Sigmoid colon (tissue), 6 donors: ENCODE measurements at regions not wholly inside any gene's neighbourhood (a gene's known extent, or its start where the extent isn't known, plus 50 kb on each side); places are given as distances from the start of the nearest gene placed in this dataset.
"Not testable (repeated sequence)": the region's sequence is repeated elsewhere in the genome, so short reads cannot be mapped to it uniquely, and the experiment has no call there.

Experiments
- DNase-seq: peaks from one replicate; pipeline ENCODE4 v3.0.0-alpha.2; 2019
- H3K27ac ChIP-seq, 4 donors: fragments of 200-600 bp; sonication (generic); one replicate each; pipeline ENCODE4 v1.5.1; 2016 to 2019; ENCODE audit warnings: mild to moderate bottlenecking in 1 of 4
- H3K27me3 ChIP-seq, 3 donors: fragments of 200-600 bp; sonication (generic); one replicate each; pipeline ENCODE4 v1.5.1; 2019; ENCODE audit warnings: mild to moderate bottlenecking in 1 of 3
- H3K36me3 ChIP-seq, 4 donors: fragments of 200-600 bp; sonication (generic); one replicate each; pipeline ENCODE4 v1.5.1; 2016 to 2019
- H3K4me1 ChIP-seq, 4 donors: fragments of 200-600 bp; sonication (generic); one replicate each; pipeline ENCODE4 v1.5.1; 2017 to 2019
- H3K4me3 ChIP-seq, 4 donors: fragments of 200-600 bp; sonication (generic); one replicate each; pipeline ENCODE4 v1.5.1; 2017 to 2019; ENCODE audit warnings: mild to moderate bottlenecking in 2 of 4, moderate library complexity in 1 of 4
- H3K9me3 ChIP-seq, 4 donors: fragments of 200-600 bp in 3 of 4; sonication (generic) in 3 of 4; one replicate each; pipeline versions ENCODE4 v1.5.1 to v1.6.1; 2013 to 2019
- CTCF ChIP-seq, 4 experiments: fragments of 450-650 bp in 3 of 4; fragments of 200-600 bp in 1 of 4; IDR thresholded peaks; one replicate each; pipeline ENCODE4 v1.5.1; 2016 to 2019; ENCODE audit warnings: antibody characterized with exemption in 4 of 4, mild to moderate bottlenecking in 3 of 4, moderate library complexity in 2 of 4
- EP300 ChIP-seq, 4 donors: sonication (generic); formaldehyde crosslinking; IDR thresholded peaks; one replicate each; pipeline ENCODE4 v1.6.1; 2017; ENCODE audit warnings: antibody characterized with exemption in 4 of 4
- POLR2A ChIP-seq, 2 donors: fragments of 450-650 bp; IDR thresholded peaks; one replicate each; pipeline ENCODE4 v1.6.1; 2016; ENCODE audit warnings: antibody characterized with exemption in 2 of 2, mild to moderate bottlenecking in 2 of 2, moderate library complexity in 2 of 2
- POLR2AphosphoS5 ChIP-seq, 4 donors: sonication (generic); formaldehyde crosslinking; IDR thresholded peaks; one replicate each; pipeline ENCODE4 v1.6.1; 2017; ENCODE audit warnings: antibody characterized with exemption in 4 of 4
- WGBS, 2 donors: extraction: QIAGEN DNeasy Blood & Tissue Kit; methylation state at CpG; one replicate each; pipeline ENCODE4 v1.1.7; 2013; 5-methylcytosine and 5-hydroxymethylcytosine counted together
- intact Hi-C: fragments of 100-400 bp; cut with DNase I; formaldehyde crosslinking; loops from one replicate; pipeline ENCODE4 v1.15.1; 2023
- small RNA-seq, 3 donors: library from RNA; depleted of rRNA; stranded (forward); fragments of <200 nt; gene quantifications; one replicate each; pipeline ENCODE3, GENCODE V24; 2016
- donor health status: healthy with polysubstance abuse.
- donor health status: healthy.

GRCh38 chrX:137118536-137118935 lies 84.7 kb upstream of the GPR101 start:
- 18 to 63% methylated on average over 1 of the region's 1 CpG for WGBS, 2 donors

GRCh38 chrX:137118136-137118535 lies 84.3 kb upstream of the GPR101 start:
- no peak overlapping the region for H3K27ac ChIP-seq
- no peaks in the 10 kb centered on the region for H3K27me3 ChIP-seq
- DNase-seq = no peak
- H3K4me3 ChIP-seq = no peak overlapping the region
- no peaks in the 10 kb centered on the region for H3K36me3 ChIP-seq
- no peaks in the 10 kb centered on the region for H3K4me1 ChIP-seq
- TF ChIP-seq POLR2A (IDR thresholded peaks at IDR 0.05) = no peak
- no peak for TF ChIP-seq EP300 (IDR thresholded peaks at IDR 0.05)
- TF ChIP-seq CTCF (IDR thresholded peaks at IDR 0.05) = no peak
- TF ChIP-seq POLR2AphosphoS5 (IDR thresholded peaks at IDR 0.05) = no peak
- H3K9me3 ChIP-seq = no peaks in the 10 kb centered on the region
- intact Hi-C loops = no loop called here
- 13 to 36% methylated on average over 2 of the region's 2 CpGs for WGBS, 2 donors

More at GRCh38 chrX:137118536-137118935, 84.7 kb upstream of the GPR101 start:
- Histone ChIP-seq H3K4me3 (no peak overlapping the region), H3K4me1 (no peaks in the 10 kb centered on the region), H3K9me3 (no peaks in the 10 kb centered on the region), H3K27ac (no peak overlapping the region), H3K36me3 (no peaks in the 10 kb centered on the region), H3K27me3 (no peaks in the 10 kb centered on the region)
- TF ChIP-seq EP300 (IDR thresholded peaks at IDR 0.05) (no peak), CTCF (IDR thresholded peaks at IDR 0.05) (no peak), POLR2AphosphoS5 (IDR thresholded peaks at IDR 0.05) (no peak), POLR2A (IDR thresholded peaks at IDR 0.05) (no peak)
- intact Hi-C loops = no loop called here
- no peak for DNase-seq

GRCh38 chrX:137107877-137108276 lies 74.1 kb upstream of the GPR101 start:
- H3K27me3 ChIP-seq, intact Hi-C loops: not testable (repeated sequence)
- 86 to 96% methylated on average over 3 of the region's 3 CpGs for WGBS, 2 donors

GRCh38 chrX:137101273-137101990 lies 67.6 kb upstream of the GPR101 start:
- intact Hi-C loops = no loop called here
- H3K9me3 ChIP-seq = no peaks in the 10 kb centered on the region
- H3K36me3 ChIP-seq = no peaks in the 10 kb centered on the region
- WGBS, 2 donors = 67 to 83% methylated on average over 7 of the region's 7 CpGs
- H3K4me1 ChIP-seq = no peaks in the 10 kb centered on the region
- no peak overlapping the region for H3K4me3 ChIP-seq
- H3K27me3 ChIP-seq = no peaks in the 10 kb centered on the region
- no peak for TF ChIP-seq POLR2A (IDR thresholded peaks at IDR 0.05)
- no peak for TF ChIP-seq CTCF (IDR thresholded peaks at IDR 0.05)
- TF ChIP-seq POLR2AphosphoS5 (IDR thresholded peaks at IDR 0.05) = no peak
- no peak for TF ChIP-seq EP300 (IDR thresholded peaks at IDR 0.05)
- no peak for DNase-seq
- no peak overlapping the region for H3K27ac ChIP-seq

More at GRCh38 chrX:137107877-137108276, 74.1 kb upstream of the GPR101 start:
- not testable (repeated sequence) for H3K4me1 ChIP-seq, H3K9me3 ChIP-seq, DNase-seq, H3K36me3 ChIP-seq, H3K4me3 ChIP-seq, H3K27ac ChIP-seq

Small RNA genes lying in the stretch of these regions (small RNA-seq; reads per million reads assigned to genes)
- gene AL355309.1 = 0 reads per million in 3 donors
